OCI-M2 (cell line): ENCODE measurements at regions not wholly inside any gene's neighbourhood (a gene's known extent, or its start where the extent isn't known, plus 50 kb on each side); places are given as distances from the start of the nearest gene placed in this dataset.
A peak's percentile ranks its signal among the peaks of the same experiment; 100 is the strongest.
"Not testable (repeated sequence)": the region's sequence is repeated elsewhere in the genome, so short reads cannot be mapped to it uniquely, and the experiment has no call there.

ENCODE experiments used
- DNase-seq: peaks from one replicate; lab custom pipeline; 2025; ENCODE audit not compliant: unreplicated experiment; lab: John Stamatoyannopoulos, UW

DNA sequence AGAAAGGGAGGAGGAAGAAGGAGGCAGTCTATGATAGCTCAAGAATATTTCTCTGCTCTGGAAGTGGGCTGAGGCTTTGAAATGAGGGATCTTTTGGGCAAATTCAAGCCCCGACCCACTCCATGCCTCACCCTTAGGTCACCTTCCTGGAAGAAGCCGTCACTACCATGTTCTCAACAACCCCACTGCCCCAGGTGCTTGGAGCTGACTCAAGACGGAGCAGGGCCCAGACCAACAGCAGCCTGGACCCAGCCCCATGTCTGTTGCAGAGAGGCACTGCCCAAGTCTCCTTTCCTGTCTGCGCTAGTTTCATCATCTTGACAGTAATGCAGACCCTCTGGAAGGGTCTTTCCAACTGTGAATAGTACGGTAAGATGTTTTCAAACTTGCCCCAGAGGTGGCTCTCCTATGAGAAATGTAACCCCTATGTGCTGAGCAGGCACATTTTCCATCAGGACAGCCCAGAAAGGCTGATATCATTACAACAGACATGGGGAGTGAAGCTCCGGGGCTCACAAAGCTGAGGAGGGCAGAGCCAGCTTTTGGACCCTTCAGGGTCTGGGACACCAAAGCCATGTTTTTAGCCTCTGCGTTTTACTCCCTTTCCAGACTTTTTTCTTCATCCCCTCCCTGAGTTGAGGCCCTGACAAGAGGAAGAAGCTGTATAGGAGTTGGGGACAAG is 128.2 kb upstream of the LARP1 start:
- DNase-seq, result no peak

DNA sequence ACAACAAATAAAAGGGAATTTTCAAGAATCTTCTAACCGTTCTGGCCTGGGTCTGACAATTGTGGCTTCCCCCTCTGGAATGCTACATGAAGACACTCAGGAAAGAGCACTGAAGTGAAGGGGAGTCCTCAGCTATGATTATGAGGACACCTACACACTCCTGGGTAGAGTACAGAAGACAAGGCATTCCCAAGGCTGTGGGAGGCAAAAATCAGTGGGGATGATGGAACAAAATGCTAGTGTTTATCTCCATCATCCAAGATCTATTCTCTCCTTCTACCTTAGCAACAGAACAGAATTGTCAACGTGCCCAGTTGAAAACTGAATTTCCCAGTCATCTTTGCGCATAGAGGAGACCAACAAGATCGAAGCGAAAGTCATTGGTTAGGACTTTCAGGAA is 130.1 kb upstream of the LARP1 start:
- no peak for DNase-seq

DNA sequence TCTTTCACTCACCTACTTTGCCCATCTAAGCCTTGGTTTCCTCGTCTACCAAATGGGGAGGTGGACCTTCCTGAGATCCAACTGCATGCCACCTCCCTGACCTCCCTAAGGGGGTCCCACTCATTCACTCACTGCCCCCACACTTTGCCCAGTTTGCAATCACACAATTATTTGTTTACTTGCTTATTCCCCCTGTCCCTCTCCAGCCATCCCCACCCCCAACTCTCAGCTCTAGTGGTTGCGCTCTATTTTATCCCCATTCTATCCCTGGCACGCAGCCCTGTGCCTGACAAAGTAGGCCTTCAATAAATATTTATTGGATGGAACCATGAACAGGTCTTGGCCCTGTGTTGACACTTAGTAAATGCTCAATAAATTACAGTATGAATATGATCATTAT is 130.8 kb upstream of the LARP1 start:
- no peak for DNase-seq

DNA sequence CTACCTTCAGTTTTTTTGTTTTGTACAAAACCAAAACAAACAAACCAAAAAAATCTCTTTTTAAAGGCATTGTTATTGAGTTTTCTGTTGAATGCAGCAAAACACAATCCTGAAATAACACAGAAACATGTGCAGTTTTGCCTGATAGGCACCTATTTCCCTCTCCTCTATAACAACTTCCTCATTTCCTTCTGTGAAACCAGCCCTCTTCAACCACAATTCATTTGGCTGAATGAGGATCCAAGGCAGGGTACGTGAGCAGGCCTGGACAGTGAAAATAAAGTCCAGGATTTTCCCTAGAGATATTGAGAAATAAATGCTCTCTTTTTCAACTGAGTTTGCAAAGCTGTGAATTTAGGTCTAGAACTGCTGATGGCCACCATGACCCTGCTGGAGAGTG is 134.8 kb upstream of the LARP1 start:
- DNase-seq, result no peak

DNA sequence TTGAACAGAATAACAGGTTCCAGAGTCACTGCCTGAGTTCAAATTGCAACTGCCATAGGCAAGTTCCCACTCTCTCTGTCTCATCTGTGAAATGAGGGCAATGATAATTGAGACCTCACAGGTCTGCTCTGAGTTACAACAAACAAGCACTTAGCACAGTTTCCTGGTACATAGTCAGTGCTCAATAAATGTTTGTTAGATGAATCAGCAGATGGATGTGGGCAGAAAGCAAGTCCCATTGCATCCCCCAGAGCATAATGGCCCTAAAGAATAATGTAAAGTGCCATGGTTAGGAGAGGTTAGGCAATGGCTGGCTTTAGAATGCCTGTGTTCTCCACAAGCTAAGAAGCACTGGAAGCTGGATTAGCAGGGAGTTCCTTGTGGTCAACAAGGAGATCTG is 136.5 kb upstream of the LARP1 start:
- DNase-seq, result no peak

DNA sequence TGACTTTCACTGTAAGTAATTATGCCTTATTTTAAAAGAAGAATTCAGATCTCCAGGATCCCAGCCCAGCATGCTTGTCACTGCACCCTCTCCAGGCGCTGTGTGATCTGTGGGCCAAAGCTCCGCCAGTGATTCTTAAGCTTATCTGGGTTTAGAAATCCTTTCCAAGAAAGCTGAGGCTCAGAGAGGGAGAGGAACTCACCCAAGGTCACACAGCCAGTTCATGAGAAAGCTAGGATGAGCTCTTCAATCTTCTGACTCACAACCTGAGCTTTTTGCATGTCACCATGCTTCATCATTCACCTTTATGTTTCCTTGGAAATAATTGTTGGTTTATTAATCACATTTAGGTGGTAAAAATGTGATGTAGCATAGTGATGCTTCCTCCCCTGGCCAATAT is 136.6 kb upstream of the HAND1 start:
- no peak for DNase-seq

GRCh38 chr5:154614125-154614524 is 136.1 kb upstream of the HAND1 start:
- no peak for DNase-seq

DNA sequence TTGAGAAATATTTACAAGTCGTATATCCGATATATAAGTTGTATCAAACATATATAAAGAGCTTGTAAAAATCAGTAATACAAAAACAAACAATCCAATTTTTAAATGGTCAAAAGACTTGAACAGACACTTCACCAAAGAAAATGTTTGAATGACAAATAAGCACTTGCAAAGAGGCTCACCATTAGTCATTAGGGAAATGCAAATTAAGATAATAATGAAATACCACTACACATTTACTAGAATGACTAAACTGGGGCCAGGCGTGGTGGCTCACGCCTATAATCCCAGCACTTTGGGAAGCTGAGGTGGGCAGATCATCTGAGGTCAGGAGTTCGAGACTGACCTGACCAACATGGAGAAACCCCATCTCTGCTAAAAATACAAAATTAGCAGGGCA is 134.6 kb upstream of the HAND1 start:
- no peak for DNase-seq

DNA sequence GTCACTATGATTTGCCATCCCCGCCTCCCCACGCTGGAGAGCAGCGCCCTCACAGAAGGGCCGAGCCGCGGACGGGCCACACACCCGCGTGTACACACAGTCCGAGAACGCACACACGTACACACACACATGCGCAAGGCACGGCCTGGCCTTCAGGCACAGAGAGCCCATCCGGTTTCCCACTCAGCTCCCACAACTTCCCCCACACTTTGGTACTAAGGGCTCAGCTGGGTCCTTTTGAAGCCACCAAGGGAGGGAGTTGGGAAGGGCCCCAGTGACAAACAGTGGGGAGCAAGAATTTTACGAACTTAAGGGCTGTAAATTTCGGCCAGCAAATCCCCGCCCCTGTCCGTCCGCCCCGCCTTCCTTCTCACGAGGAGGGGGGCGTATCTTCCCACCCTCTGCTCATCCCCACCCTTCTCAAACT is 133.3 kb upstream of the HAND1 start:
- no peak for DNase-seq

GRCh38 chr5:154610321-154611154 is 132.5 kb upstream of the HAND1 start:
- peak; percentile 12 for DNase-seq

DNA sequence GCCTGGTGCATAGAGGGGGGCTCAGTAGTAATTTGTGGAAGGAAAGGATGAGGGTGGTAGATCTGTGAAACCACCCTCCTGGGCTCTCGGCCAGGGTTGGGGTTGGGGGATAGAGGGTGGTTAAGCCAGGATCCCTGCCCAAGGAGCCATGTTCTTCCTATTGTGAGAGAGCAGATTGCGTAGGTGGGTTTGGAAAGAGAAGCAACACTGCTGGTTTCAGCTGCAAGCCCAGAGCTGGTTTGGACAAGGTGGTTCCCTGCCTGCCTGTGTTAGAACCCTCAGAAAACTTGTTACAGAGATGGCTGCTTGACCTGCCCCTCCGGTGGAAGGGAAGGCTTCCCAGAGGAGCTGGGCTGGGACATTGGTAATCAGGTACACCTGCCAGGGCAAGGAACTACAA is 131.2 kb upstream of the HAND1 start:
- no peak for DNase-seq

DNA sequence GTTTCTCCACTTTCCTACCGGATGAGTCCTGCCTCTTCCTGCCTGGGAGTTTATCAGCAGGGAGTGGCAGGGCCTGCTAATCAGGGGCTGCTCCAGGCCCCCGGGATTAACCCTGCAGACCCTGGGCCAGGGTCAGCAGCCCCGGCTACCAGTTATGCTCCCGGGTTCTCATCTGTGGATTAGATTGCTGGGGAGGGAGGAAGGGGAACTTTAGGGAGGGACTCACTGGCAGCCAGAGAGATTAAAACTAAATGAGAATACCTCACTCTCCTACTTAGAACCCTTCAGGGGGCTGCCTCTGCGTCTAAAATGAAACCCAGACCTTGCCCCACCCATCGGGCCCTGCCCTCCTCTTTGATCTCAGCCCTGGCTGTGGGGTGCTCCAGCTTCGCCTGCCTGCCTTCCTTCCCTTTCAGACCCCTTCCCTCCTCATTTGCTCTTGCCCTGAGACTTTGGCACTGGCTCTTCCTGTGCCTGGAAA is 130.5 kb upstream of the HAND1 start:
- DNase-seq, result no peak

- no peak for DNase-seq
Measured at GRCh38 chr5:154607746-154608145, 129.7 kb upstream of the HAND1 start.

GRCh38 chr5:154606246-154606645 is 128.2 kb upstream of the HAND1 start:
- DNase-seq, result no peak

DNA sequence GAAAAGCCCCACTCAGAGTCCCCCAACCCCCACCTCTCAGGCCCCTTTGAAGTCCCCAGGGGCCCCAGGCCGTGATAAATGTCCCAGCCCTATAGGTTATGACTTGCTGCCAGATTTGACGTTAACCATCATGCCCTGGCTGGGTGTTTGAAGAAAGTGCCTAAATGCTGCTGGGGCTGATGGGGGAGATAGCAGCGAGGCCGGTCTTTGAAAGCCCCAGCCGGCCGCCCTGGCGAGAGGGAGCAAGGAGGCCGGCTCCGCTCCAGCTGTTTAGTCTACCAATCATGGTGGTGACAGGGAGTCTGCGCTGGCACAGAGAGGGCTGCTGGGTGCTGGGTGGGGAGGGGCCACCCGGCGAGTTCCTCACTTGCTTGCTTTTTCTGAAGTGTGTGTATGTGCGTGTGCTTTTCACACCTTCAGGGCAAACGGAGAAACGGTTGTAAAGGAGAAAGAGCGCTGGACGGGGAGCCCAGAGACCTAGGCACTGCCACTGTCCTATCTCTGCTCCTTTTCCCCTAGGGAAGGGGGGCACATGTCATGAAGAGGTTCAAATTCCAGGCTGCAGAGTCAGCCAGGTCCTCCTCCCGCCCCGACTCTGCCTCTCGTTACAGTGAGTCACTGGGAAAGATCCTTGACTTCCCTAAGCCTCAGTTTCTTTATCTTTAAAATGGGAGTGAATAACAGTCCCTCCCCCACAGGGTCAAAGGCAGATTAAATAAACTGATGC is 126.1 kb upstream of the HAND1 start:
- no peak for DNase-seq

DNA sequence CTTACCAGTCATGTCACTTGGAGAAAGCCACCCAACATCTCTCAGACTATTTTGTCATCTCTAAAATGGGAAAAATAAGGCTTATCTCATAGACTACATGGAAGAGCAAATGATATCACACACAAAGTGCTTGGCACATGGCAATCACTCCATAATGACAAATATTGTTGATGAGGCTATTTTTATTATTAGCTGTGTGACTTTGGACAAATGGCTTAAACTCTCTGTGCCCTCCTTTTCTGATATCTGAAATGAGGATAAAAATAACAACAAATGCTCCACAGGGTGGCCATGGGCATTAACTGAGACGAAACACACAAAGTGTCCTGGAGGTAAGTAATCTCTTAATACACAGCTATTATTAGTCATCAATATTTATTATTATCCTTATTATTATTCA is 125.5 kb upstream of the HAND1 start:
- DNase-seq, result no peak

DNA sequence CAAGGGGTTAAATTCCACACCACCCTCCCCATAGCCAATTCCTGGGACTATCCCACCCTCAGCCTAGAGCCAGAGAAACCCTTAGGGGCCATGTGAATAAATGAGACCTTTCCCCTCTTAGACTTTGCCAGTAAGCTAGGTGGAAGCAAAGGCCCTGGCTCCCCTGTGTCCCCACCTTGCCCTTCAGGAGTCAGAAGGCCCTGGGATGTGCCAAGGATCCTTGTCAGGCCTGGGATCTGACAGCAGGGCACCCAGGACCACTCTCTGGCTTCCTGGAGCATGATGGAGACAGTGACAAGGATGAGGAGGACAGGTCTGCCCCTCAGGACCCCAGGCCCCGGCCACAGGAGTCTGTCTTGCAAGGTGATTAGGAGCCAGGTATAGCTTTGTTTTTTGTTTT is 125.0 kb upstream of the HAND1 start:
- no peak for DNase-seq

DNA sequence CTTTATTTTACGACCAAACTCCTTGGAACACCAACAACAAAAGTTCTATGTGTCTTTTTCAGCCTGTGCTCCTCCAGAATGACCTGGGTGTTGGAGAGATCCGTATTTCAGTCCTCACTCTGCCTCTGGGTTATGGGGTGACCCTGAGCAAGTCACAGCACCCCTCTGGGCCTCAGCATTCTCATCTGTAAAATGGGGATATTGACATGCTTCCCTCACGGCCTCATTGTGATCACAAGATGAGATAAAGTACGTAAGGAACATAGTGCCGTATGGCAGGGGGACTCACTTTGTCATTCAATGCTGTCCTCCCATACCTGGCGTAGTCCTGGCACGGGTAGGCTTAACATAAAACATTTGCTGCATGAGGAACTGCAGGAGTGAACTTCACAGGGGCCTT is 123.0 kb upstream of the HAND1 start:
- DNase-seq, result no peak

- DNase-seq, result no peak
Measured at GRCh38 chr5:154598021-154598420, 120.0 kb upstream of the HAND1 start.

GRCh38 chr5:154596844-154597243 is 118.8 kb upstream of the HAND1 start:
- DNase-seq, result not testable (repeated sequence)

GRCh38 chr5:154595662-154596061 is 117.6 kb upstream of the HAND1 start:
- DNase-seq, result no peak

- no peak for DNase-seq
Measured at GRCh38 chr5:154593796-154594195, 115.8 kb upstream of the HAND1 start.
